ENCODE measurements at regions not wholly inside any gene's neighbourhood (a gene's known extent, or its start where the extent isn't known, plus 50 kb on each side); places are given as distances from the start of the nearest gene placed in this dataset.
"Not testable (repeated sequence)": the region's sequence is repeated elsewhere in the genome, so short reads cannot be mapped to it uniquely, and the experiment has no call there.

- no peak for DNase-seq
Observed at GRCh38 chr9:29312327-29312726, 1739.0 kb upstream of the C9orf72 start.

- DNase-seq, result no peak
Observed at GRCh38 chr9:29319736-29320513, 1746.6 kb upstream of the C9orf72 start.

DNA sequence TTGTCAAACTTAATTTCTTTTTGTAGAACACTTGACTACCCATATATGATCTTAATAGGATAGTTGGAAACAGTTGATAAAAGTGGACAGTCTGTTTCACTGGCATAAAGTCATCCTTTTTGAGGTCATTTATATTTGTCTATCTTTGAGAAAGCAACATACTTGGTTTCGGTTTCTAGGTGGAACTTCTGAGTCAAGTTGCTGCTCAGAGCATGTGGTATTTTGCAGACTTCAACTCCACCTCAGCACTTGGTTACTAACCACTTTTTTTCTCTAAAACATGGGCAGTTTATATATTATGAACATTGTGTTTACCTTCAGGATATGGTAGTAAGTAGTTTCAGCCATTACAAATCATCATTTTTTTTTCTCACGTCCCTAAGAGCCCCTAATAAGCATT lies 1749.0 kb upstream of the C9orf72 start:
- no peak for DNase-seq

GRCh38 chr9:29325894-29326293 lies 1752.6 kb upstream of the C9orf72 start:
- DNase-seq, result no peak

- no peak for DNase-seq
Observed at GRCh38 chr9:29332789-29333188, 1759.5 kb upstream of the C9orf72 start.

DNA sequence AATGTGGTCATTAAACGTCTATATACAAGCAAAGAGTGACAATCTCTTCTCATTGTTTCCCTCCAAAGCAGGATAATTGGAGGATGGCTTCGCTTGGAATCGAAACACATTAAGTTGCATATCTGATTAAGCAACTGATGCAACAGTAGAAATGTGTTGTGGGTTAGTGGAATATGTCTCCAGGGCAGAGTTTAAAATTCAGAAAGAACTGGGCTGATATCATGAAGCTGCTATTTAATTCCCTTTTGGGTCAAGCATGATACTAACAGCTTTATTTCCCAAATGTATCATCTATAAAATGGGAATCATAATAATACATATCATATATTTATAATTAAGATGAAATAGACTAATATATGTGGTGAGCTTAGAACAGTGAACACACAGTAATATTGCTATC lies 1763.0 kb upstream of the C9orf72 start:
- no peak for DNase-seq

- no peak for DNase-seq
Observed at GRCh38 chr9:29339387-29339786, 1766.1 kb upstream of the C9orf72 start.

DNA sequence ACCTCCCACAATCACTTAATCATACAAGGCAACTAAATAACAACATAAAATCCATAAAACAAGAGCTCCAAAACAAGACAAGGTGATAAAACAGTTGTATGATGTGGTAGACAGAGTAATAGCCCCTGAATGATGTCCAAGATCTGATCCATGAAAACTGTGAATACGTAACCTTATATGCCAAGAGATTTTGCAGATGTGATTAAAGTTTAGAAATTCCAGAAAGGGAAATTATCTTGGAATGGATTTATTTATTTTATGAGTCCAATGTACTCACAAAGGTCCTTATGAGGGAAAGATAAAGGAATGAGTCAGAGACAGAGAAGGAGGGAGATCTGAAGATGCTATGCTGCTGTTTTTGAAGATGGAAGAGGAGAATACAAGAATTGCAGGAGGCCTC lies 1775.7 kb upstream of the C9orf72 start:
- no peak for DNase-seq

- no peak for DNase-seq
Observed at GRCh38 chr9:29389421-29389820, 1816.1 kb upstream of the C9orf72 start.

DNA sequence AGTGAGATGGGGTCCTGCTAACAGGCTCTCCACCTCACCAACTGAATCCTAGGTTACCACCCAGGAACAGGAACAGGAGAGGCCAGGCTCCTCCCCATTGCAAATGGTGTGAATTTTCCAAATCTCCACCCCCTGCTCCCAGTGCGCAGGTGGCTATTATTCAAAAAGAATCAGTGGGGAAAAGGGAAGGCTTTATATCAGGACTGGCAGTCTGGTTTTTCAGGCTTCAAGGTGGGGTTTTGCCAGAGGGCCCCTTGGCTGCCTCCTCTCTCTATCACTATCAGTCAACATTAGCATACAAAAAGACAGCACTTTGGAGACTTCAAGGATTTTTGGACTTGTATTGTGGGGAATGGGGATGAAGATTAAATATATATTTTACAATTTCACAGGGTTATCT lies 1817.6 kb upstream of the C9orf72 start:
- no peak for DNase-seq

DNA sequence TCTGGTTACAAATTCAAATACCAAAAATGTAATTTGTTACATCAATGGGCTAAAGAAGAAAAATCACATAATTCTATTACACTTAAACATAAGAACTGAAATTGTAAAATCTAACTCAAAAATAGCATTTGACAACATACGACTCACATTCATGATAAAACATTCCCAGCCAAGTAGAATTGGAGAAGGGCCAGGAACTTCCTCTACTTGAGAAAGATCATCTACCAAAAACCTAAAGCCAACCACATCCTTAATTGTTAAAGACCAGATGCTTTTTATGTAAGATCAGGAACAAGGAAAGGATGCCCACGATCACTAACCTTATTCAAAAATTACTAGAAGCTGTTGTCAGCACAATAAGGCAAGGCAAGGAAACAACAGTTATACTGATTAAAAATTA lies 1819.8 kb upstream of the C9orf72 start:
- DNase-seq, result no peak

DNA sequence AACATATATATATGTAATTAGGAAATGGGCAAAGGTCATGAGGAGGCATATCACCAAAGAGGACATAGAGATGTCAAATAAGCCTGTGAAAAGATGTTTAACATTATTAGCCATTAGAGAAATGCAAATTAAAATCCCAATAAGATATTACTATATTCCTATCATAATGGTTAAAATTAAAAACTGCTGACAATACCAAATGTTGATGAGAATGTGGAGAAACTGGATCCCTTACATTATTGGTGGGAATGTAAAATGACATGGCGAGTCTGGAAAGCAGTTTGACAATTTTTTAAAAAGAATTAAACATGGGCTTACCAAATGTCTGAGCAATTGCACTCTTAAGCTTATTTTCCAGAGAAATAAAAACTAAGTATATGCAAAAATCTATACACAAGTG lies 1821.6 kb upstream of the C9orf72 start:
- DNase-seq, result no peak

GRCh38 chr9:29397148-29397547 lies 1823.9 kb upstream of the C9orf72 start:
- DNase-seq, result no peak

- no peak for DNase-seq
Observed at GRCh38 chr9:29416204-29416603, 1842.9 kb upstream of the C9orf72 start.

DNA sequence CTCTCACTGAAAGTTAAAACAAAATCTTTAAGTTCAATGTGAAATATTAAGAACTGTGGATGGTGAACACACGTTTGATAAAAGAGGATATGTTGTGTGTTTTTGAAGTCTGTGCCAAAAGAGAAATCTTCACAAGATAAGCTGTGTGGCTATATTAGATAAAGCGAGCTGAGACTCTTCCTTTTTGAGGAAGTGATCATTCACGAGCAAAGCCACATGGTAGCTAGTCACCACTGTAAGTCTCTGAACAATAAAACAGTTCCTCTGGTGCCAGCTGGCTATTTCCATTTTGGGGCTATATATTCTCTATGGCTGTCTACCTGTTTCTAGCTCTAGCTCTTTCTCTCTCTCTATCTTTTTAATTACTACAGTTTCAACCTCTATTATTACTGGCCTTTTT lies 1849.2 kb upstream of the C9orf72 start:
- no peak for DNase-seq

DNA sequence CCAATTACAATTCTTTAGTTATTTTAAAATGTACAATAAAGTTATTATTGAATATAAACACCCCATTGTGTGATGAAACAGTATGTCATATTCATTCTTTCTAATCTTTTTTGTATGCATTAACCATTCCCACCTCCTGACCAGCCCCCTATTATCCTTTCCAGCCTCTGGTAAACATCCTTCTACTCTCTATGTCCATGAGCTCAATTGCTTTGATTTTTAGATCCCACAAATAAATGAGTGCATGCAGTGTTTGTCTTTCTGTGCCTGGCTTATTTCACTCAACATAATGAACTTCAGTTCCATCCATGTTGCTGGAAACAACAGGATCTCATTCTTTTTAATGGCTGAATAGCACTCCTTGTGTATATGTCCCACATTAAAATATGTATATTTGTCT lies 1858.9 kb upstream of the C9orf72 start:
- no peak for DNase-seq

DNA sequence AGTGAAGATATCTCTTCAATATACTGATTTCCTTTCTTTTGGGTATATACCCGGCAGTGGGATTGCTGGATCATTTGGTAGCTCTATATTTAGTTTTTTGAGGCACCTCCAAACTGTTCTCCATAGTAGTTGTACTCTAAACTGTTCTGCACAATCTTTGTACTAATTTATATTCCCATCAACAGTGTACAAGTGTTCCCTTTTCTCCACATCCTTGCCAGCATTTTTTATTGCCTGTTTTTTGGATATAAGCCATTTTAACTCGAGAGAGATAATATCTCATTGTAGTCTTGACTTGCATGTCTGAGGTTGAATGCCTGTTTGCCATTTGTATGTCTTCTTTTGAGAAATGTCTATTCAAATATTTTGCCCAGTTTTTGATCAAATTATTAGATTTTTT lies 1859.4 kb upstream of the C9orf72 start:
- DNase-seq, result not testable (repeated sequence)

- DNase-seq, result no peak
Observed at GRCh38 chr9:29435368-29435767, 1862.1 kb upstream of the C9orf72 start.

DNA sequence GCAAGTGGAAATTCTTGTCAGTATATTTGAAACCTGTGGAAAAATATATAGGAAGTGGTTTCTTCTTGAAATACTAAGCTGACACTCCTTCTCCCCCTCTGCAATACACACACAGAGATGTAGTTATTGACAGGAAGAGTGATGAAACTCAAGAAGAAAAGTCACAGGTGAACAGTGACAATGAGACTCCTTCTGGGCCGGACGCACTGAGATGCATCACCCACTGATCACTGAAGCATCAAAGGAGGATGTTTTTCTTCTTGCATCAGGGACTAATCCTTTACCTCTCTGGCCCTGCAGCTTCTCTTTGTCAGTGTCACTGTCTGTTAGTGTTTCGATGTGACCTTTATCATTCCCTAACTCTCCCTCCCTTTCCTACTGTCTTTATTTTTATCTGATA lies 1864.2 kb upstream of the C9orf72 start:
- no peak for DNase-seq

- DNase-seq, result no peak
Observed at GRCh38 chr9:29439961-29440360, 1866.7 kb upstream of the C9orf72 start.

- DNase-seq, result no peak
Observed at GRCh38 chr9:29440449-29440848, 1867.2 kb upstream of the C9orf72 start.

GRCh38 chr9:29445751-29446150 lies 1872.5 kb upstream of the C9orf72 start:
- no peak for DNase-seq

DNA sequence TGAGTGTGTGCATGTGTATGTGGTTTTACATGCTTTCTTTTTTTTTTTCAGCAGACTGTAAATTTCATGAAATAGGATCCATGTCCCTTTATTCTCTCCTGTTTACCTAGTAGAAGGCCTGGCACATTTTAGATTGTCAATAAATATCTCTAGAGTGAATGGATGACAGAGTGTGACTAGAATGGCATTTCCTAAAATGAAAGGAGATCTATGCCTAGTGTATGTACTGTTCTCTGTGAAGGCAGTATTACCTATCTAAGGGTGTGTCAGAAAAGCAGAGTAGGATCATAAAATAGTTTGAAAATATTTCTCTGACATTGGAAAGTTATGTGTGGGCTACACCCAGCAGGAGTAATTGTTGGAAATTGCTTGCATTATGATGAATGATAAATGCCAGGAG lies 1876.0 kb upstream of the C9orf72 start:
- no peak for DNase-seq

- not testable (repeated sequence) for DNase-seq
Observed at GRCh38 chr9:29450343-29450875, 1877.1 kb upstream of the C9orf72 start.

DNA sequence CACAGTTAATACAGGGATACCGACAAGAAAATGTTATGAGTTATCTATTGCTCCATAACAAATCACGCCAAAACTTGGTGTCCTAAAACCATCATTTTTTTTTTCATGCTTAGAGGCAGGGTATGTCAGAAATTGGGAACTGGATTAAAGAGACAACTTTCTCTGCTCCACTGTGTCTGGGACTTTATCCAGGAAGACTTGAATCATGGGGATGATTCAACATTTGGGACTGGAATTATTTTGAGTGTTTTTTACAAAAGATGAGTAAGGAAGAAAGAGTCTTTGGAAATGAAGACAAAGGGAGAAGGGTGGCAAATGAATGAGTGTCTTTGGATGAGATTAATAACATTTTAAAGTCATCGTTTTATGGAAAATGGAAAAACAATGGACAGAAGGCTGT lies 1883.7 kb upstream of the C9orf72 start:
- no peak for DNase-seq
